GM19043 (cell line): ENCODE measurements at regions not wholly inside any gene's neighbourhood (a gene's known extent, or its start where the extent isn't known, plus 50 kb on each side); places are given as distances from the start of the nearest gene placed in this dataset.

Source experiments
- ATAC-seq: cut with Tn5 transposase; IDR thresholded peaks from one replicate; pipeline ENCODE4 v1.9.1; 2021; ENCODE audit warnings: low read depth; ENCODE audit not compliant: unreplicated experiment

DNA sequence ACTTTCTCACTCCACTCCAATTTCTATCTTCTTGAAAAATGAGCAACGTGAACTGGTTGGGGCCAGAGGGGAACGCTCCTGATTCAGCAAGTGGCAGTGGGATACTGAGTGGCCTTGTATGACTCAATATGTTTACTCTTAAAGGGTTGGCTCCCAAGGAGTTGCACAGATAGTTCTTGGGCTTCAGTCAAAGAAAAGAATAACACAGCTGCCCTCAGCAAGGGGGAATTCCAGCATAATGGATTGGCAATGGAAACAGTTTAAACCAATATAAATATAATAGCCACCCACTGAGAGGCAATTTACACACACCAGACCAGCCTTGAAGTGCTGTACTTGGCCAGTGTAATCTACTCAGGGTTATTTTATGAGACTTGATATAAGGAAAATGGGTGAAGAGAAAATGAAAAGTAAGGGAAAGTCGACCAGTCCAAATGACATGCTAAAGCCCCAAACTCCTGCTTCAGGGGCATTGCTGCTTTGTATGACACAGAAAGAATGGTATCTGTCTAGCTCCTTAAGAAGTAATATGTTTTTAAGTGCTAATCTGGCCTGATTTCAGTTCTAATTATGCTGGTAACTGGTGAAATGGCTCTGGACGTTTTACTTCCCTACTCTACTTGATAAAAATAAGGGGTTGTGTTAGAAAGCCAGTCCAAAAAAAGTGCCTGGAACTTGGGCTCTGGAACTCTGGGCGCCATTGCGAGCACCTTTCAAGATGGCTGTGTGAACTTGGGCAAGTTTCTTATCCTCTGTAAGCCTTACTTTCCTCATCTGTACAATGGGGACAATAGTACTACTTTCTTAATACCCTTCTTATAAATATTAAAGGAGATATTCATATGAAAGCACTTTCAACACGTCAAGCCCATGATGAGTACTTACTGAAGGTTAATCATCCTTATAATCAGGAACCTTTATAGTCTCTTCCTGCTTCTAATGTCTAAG lies 712.9 kb upstream of the MAP3K7 start:
- no peak for ATAC-seq

DNA sequence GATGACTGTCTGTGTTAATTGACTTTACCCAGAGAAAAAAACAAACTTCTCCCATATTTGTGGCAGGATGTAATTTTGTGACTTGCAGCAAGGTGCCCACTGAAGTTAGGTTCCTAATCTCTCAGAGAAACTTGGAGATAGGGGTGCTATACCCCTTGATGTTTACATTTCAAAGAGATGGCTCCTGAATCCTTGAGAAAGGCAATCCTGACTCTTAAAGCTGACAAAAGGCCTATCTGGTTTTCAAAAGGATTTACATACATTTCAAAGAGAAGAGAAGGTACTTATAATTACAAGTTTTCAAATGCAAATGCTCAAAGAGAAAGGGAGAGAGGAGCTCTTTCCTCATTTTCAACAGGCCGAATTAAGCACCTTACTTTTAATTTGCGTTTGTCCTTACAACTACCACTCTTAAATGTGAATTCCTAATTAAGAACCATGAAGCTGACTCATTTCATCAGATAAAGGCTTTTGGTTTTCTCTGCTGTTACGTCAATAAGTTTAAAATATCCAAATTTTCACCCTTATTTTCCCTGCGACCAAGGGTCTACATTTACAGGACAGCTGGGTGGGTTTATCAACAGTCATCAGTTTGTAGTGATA lies 711.8 kb upstream of the MAP3K7 start:
- ATAC-seq = no peak

DNA sequence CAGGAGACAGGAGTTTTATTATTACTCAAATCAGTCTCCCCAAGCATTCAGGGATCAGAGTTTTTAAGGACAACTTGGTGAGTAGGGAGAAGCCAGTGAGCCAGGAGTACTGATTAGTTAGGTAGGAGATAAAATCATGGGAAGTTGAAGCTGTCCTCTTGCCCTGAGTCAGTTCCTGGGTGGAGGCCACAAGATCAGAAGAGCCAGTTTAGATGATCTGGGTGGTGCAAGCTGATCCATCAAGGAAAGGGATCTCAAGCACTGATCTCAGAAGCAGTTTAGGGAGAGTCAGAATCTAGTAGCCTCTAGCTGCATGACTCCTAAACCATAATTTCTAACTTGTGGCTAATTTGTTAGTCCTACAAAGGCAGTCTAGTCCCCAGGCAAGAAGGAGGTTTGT lies 706.5 kb upstream of the MAP3K7 start:
- no peak for ATAC-seq

DNA sequence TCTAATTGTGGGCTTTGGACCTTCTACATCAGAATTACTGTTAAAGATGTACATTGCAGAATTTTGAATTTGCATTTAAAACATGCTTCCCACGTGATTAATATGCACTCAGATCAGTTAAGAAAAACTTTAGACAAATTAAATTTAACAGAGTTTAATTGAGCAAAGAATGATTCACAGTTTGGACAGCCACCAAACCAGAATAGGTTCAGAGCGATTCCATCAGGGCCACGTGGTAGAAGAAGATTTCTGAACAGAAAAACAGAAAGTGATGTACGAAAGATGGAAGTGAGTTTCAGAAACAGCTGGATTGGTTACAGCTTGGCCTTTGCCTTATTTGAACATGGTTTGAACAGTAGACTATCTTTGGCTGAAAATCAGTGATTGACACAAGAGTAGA lies 704.2 kb upstream of the MAP3K7 start:
- ATAC-seq = no peak

GRCh38 chr6:91288741-91289140 lies 701.9 kb upstream of the MAP3K7 start:
- no peak for ATAC-seq

GRCh38 chr6:91281901-91282300 lies 695.0 kb upstream of the MAP3K7 start:
- ATAC-seq = no peak

- no peak for ATAC-seq
Measured at GRCh38 chr6:91280494-91280830, 693.6 kb upstream of the MAP3K7 start.

DNA sequence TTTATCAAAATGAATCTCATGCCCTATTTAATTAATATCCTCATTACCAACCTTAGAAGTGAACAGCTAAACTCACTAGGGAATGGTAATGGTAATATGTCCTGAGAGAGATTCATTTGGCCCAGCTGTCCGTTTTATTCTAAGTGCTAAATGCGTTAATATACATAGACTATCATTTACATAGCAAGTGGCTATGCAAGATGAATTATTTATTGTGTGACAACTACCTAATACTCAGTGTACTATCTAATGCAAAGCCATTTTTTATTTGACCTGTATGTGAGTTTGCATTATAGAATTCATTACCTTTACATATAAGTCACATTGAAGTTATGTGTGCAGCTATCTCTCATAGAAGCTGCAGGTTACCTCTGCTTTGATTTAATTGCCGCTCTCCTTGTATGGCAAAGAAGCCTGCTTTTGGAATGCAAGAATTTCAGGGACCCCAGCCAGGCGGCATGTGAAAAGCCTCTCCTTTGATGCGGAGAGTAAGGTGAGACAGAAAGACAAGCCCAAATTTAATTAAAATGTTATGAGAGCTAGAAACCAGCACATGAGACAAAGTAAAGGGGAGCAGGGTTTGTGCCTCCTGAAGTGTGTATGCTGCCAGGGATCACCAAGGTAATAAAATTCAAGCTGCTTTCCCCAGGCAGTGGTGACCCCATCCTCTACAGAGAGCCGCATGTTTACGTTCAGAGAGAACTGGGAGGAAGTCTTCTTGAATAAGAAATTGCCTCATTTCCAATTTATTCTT lies 693.0 kb upstream of the MAP3K7 start:
- ATAC-seq = no peak

DNA sequence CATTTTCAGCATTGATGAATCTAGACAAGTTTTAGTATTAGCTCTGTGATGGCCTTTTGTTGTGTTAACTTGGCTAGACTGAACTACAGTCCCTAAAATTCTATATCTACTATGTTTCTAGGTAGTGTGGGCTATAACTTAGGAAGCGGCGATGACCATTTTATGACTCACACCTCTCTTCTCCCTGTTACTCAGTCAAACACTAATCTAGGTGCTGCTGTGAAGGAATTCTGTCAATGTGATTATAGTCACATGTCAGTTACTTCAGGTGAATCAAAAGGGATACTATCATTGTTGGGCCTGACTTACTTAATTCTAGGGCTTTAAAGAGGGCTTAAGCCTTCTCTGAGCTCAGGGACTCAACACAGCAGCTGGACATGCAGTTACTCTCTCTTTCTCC lies 691.5 kb upstream of the MAP3K7 start:
- no peak for ATAC-seq

- ATAC-seq = peak; percentile 78
Measured at GRCh38 chr6:91276315-91276714, 689.4 kb upstream of the MAP3K7 start.

DNA sequence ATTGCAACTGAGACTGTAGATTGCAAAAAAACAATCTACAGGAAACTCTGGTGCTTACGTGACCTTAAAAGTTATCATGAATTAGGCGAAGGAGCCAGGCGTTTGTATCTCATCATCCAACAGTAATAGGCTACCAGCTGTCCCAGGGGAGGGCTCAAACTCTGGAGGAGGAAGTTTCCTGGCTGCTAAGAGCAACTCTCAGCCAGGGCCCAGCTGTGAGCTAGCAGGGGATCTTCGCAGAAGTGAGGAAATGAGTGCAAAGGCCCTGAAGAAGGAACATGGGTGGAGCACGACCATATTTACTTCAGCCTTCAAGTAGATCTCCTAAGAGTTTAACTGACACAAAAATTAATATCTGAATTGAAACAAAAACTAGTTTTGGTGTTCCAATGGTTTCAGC lies 686.9 kb upstream of the MAP3K7 start:
- no peak for ATAC-seq

- no peak for ATAC-seq
Measured at GRCh38 chr6:91271807-91272206, 684.9 kb upstream of the MAP3K7 start.

GRCh38 chr6:91268941-91269340 lies 682.1 kb upstream of the MAP3K7 start:
- no peak for ATAC-seq

- ATAC-seq = no peak
Measured at GRCh38 chr6:91267246-91267645, 680.4 kb upstream of the MAP3K7 start.

DNA sequence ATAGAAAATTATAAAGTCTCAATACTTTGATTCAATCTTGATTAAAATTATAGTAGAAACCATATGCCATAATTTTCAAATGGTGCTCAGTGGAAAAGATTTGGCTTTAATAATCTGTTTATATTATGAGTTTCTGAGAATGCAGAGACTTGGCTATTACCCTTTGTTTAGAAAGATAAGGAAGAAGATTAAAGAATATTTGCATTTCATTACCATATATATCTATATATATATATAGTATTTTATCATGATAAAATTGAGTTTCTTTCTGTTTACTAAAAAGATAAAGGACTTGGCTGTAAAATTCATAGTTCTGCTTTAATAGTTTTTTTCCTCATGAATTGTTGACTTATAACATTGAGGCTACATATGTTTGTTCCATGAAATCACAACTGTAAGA lies 679.3 kb upstream of the MAP3K7 start:
- no peak for ATAC-seq

DNA sequence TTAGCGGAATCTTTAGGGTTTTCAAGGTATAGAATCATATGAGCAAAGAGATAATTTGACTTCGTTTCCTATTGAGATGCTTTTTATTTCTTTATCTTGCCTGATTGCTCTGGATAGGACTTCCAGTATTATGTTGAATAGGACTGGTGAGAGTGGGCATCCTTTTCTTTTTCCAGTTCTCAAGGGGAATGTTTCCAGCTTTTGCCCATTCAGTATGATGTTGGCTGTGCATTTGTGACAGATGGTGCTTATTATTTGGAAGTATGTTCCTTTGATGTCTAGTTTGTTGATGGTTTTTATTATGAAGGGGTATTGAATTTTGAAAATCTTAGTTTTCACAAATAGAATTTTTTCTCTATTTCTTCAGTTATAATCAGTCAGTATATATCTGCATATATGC lies 656.6 kb upstream of the MAP3K7 start:
- ATAC-seq = no peak

DNA sequence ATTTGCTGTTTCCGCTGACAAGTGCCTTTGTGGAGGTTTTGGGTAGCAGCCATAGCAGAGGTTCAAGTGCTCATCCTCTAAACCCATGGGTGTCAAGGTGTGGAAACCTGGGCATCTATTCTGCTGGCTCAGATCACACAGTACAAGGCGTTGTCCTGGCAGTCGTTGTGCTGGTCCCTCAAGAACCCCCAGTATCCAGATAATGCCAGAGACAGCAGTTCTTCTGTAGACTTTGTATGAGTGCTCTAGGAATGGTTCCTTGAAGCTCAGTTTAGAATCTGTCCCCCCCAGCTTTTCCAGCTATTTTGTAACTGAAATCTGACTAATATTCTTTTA lies 655.7 kb upstream of the MAP3K7 start:
- no peak for ATAC-seq

DNA sequence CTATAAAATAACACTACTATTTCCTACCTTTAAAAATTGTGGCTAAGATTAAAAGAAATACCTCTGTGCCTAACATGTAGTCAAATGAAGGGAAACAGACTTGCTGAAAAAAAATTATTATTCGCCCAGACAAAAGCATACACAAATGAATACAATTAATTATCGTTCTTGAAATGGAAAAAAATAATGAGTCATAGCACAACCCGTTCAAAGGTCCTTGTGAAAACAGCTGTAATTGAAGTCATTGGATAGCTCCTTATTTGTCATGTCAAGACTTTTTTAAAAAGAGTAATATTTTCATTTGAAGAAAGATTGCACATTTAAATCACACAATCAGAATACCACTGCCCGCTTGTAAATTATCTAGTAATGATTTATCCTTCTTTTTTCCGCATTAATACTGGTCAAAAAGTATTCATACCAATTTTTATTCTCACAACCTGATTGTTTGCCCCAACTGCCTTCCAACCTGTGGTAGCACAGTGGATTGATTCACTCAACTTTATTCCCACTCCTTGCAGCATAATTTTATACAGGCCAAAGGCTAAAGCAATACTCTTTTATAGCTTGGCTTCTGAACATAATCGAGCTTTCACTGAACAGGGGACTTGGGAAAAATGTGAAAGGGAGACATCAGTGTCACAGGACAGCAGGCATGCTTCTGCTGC lies 655.2 kb upstream of the MAP3K7 start:
- ATAC-seq = no peak

DNA sequence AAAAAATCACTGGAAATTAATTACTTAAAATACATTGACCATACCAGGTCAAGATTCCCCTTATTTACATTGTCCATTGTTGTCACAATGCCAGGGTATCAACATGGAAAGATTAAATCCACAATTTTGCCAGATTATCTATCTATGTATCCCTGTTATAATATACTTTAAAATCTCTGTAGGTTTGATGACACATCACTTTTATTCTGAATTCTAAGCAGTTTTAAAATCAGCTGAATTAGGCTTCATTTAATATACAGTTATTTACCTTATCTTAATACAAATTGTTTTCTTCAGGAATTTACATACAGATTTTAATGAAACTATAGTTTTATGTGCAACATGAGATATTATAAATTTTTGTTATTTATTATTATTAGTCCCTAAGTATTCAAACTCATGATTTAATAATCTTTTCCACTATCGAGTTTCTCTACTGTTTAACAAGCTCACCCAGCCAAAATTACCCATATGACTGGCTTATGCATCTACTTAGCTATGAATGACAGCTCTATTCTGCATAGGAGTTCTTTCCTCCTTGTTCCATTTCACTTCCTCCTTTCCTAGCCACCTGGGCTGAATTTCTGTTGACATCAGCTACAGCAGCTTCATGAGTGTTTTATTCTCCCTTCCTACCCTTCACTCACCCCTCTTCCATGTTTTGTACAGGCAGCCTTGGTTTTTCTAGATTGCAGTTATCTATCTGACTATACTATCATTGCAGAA lies 654.2 kb upstream of the MAP3K7 start:
- peak; percentile 60 for ATAC-seq

DNA sequence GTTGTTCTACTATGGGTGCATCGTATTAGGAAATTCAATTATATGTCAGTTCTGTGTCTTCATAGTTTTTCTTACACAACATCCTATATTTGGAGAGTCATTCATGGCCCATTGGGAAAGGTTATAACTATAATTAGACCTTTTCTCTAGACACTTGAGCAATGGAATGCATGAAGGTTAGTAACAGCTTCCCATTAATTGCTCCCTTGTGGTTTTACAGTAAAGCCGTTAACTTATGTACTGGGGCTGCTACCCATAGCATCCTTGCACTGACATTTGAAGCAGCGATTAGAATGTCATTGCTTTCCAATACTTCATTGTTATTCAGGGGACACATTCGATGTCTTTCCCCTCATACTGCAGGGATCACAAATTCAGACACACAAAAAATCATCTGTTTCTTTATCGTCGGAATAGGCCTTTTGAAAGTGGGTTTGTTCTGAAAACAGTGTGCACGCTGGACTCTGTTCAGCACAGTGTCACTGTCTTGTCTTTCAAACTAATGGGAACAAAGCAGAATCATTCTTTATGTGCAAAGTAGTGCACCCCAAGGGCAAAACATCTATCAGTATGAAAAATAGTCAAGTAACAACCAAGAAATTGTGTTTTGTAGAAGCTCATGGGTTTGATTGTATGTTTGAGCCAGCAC lies 634.3 kb upstream of the MAP3K7 start:
- ATAC-seq = no peak
